GM12878 (cell line): ENCODE measurements at regions not wholly inside any gene's neighbourhood (a gene's known extent, or its start where the extent isn't known, plus 50 kb on each side); places are given as distances from the start of the nearest gene placed in this dataset.

ENCODE experiments used
- ATAC-seq: fragments of 200-7000 bp; cut with Tn5 transposase; 3 replicates; pipeline ENCODE4 v1.9.1; 2020; ENCODE audit warnings: mild to moderate bottlenecking, moderate library complexity
- BruUV-seq: library from RNA; stranded (reverse); fragments of 400-500 nt; replicated peaks from 2 replicates; lab custom pipeline; 2021; lab: Mats Ljungman, UMichigan
- CTCF ChIA-PET: fragments of 300-600 bp; sonication (Branson Sonifier 250); formaldehyde crosslinking; extraction: SDS; loops from one replicate; lab custom pipeline; 2021; ENCODE audit warnings: inconsistent platforms; lab: Yijun Ruan, JAX
- POLR2A ChIA-PET: fragments of 350-600 bp; formaldehyde crosslinking; extraction: SDS; loops from one replicate; lab custom pipeline; 2021; ENCODE audit warnings: inconsistent platforms; lab: Charles Lee
- RAD21 ChIA-PET: fragments of 300-600 bp; sonication (Branson Sonifier 250); formaldehyde crosslinking; loops from one replicate; lab custom pipeline; 2023; ENCODE audit warnings: antibody characterized with exemption; ENCODE audit not compliant: unreplicated experiment; lab: Charles Lee
- SMC1A ChIA-PET: fragments of 300-600 bp; sonication (Branson Sonifier 250); formaldehyde crosslinking; loops from one replicate; lab custom pipeline; 2023; ENCODE audit not compliant: unreplicated experiment, uncharacterized antibody; lab: Charles Lee
- DNase-seq: peaks from one replicate; pipeline ENCODE4 v3.0.0-alpha.2; 2011; ENCODE audit warnings: low read depth, low spot score
- FAIRE-seq: peaks from 3 replicates; lab custom pipeline; 2011; peaks lifted over from hg19 to GRCh38; lab: Jason Lieb, UNC
- H2AFZ ChIP-seq: 2 replicates; pipeline ENCODE4 v1.6.0; 2011; ENCODE audit warnings: low read depth, low read length, control low read depth; ENCODE audit not compliant: control insufficient read depth
- H3K27ac ChIP-seq: 2 replicates; pipeline ENCODE4 v1.5.1; 2011; ENCODE audit warnings: control low read depth; ENCODE audit not compliant: control insufficient read depth, insufficient read depth
- H3K27me3 ChIP-seq, 2 experiments: replicated peaks in 1 of 2; 2 replicates each; pipeline versions ENCODE4 v1.6.0 to v1.6.1; 2011; ENCODE audit warnings: low read length in 1 of 2; ENCODE audit not compliant: control insufficient read depth in 2 of 2, insufficient read depth in 2 of 2
- H3K36me3 ChIP-seq, 2 experiments: 2 replicates each; pipeline ENCODE4 v1.5.1; 2011; ENCODE audit warnings: low read length in 1 of 2; ENCODE audit not compliant: control insufficient read depth in 2 of 2, insufficient read depth in 2 of 2
- H3K4me1 ChIP-seq: 2 replicates; pipeline ENCODE4 v1.6.1; 2011; ENCODE audit warnings: mild to moderate bottlenecking, low read length, moderate library complexity, mixed read lengths; ENCODE audit not compliant: control insufficient read depth, insufficient read depth
- H3K4me2 ChIP-seq: 2 replicates; pipeline ENCODE4 v1.6.0; 2011; ENCODE audit warnings: control low read depth; ENCODE audit not compliant: control insufficient read depth, insufficient read depth
- H3K4me3 ChIP-seq: fragments of 200-600 bp; sonication (generic); 2 replicates; pipeline ENCODE4 v1.5.1; 2016
- H3K79me2 ChIP-seq: 2 replicates; pipeline ENCODE4 v1.6.0; 2011; ENCODE audit warnings: low read length; ENCODE audit not compliant: control insufficient read depth, insufficient read depth
- H3K9ac ChIP-seq: 2 replicates; pipeline ENCODE4 v1.8.0; 2011; ENCODE audit warnings: low read length, control low read depth, mixed read lengths; ENCODE audit not compliant: control insufficient read depth, insufficient read depth
- H3K9me3 ChIP-seq: replicated peaks from 3 replicates; pipeline ENCODE4 v1.5.1; 2011; ENCODE audit warnings: mild to moderate bottlenecking, low read length; ENCODE audit not compliant: control insufficient read depth, insufficient read depth
- H4K20me1 ChIP-seq: 2 replicates; pipeline ENCODE4 v1.6.0; 2011; ENCODE audit not compliant: control insufficient read depth, insufficient read depth
- BCL3 ChIP-seq: IDR thresholded peaks from 2 replicates; pipeline ENCODE4 v1.6.1; 2011; ENCODE audit warnings: borderline replicate concordance, low read depth, mild to moderate bottlenecking, moderate library complexity, low read length; ENCODE audit not compliant: insufficient read depth, poor library complexity, severe bottlenecking
- CEBPB ChIP-seq, 2 experiments: fragments of 150-350 bp in 1 of 2; IDR thresholded peaks; 2 replicates each; pipeline ENCODE4 v1.6.1; 2012 to 2014; ENCODE audit warnings: low read depth in 2 of 2, low read length in 2 of 2, borderline replicate concordance in 1 of 2, inconsistent platforms in 1 of 2
- E2F8 ChIP-seq: fragments of 450-650 bp; IDR thresholded peaks from 2 replicates; pipeline ENCODE4 v1.6.1; 2018; ENCODE audit warnings: mild to moderate bottlenecking, low read depth, moderate library complexity; ENCODE audit not compliant: partially characterized antibody
- E4F1 ChIP-seq: fragments of 450-650 bp; IDR thresholded peaks from 2 replicates; pipeline ENCODE4 v1.6.1; 2018; ENCODE audit warnings: borderline replicate concordance, mild to moderate bottlenecking; ENCODE audit not compliant: partially characterized antibody
- ETV6 ChIP-seq, 2 experiments: fragments of 450-650 bp in 1 of 2; IDR thresholded peaks in 1 of 2; conservative IDR thresholded peaks in 1 of 2; 2 replicates each; pipeline ENCODE4 v1.6.1; 2014; ENCODE audit warnings: antibody characterized with exemption in 1 of 2, borderline replicate concordance in 1 of 2, low read depth in 1 of 2, mild to moderate bottlenecking in 1 of 2, moderate library complexity in 1 of 2
- IKZF2 ChIP-seq, 2 experiments: fragments of 450-650 bp; IDR thresholded peaks; 2 replicates each; pipeline ENCODE4 v1.6.1; 2017; ENCODE audit warnings: mild to moderate bottlenecking in 2 of 2, moderate library complexity in 2 of 2
- TCF3 ChIP-seq: IDR thresholded peaks from 2 replicates; pipeline ENCODE4 v1.6.1; 2012; ENCODE audit warnings: low read depth, mild to moderate bottlenecking, low read length, borderline replicate concordance; ENCODE audit not compliant: insufficient read depth
- USF2 ChIP-seq: IDR thresholded peaks from 2 replicates; pipeline ENCODE4 v1.6.1; 2011; ENCODE audit warnings: low read depth, low read length, improper control_type of control experiment, borderline replicate concordance
- ZNF24 ChIP-seq: fragments of 450-650 bp; IDR thresholded peaks from 2 replicates; pipeline ENCODE4 v1.6.1; 2017; ENCODE audit warnings: antibody characterized with exemption, mild to moderate bottlenecking
- WGBS: methylation state at CpG from one replicate; pipeline ENCODE4 v1.1.6; 2016; ENCODE audit warnings: low lambda C conversion rate; ENCODE audit not compliant: insufficient replicate concordance, insufficient coverage; ENCODE audit errors: missing lambda C conversion rate; 5-methylcytosine and 5-hydroxymethylcytosine counted together
- in situ Hi-C: fragments of 300-500 bp; cut with MboI; formaldehyde crosslinking; loops from 9 replicates; pipeline ENCODE4 v1.14.3; 2018; ENCODE audit warnings: mixed read lengths
- intact Hi-C: fragments of 100-400 bp; cut with micrococcal nuclease; formaldehyde crosslinking; loops from one replicate; pipeline ENCODE4 v1.14.2; 2022; ENCODE audit not compliant: unreplicated experiment

- Histone ChIP-seq H3K4me1 (no peaks in the 10 kb centered on the region), H3K4me3 (no peak overlapping the region), H3K27ac (no peak overlapping the region), H3K9me3 (no peaks in the 10 kb centered on the region), H3K4me2 (no peak overlapping the region), H2AFZ (no peak overlapping the region), H4K20me1 (no peaks in the 10 kb centered on the region), H3K27me3 (no peaks in the 10 kb centered on the region; a peak in 1 of 4 replicates), H3K9ac (no peak overlapping the region), H3K36me3 (no peaks in the 10 kb centered on the region), H3K79me2 (no peaks in the 10 kb centered on the region)
- no peak for TF ChIP-seq USF2
- RAD21 ChIA-PET = no interaction called here
- ATAC-seq (no peak), FAIRE-seq (no peak), DNase-seq (no peak)
- SMC1A ChIA-PET = no interaction called here
- POLR2A ChIA-PET = no interaction called here
- CTCF ChIA-PET = no interaction called here
- in situ Hi-C loops = no loop called here
- BruUV-seq = no TSS peak
- intact Hi-C loops = no loop called here
Measured at GRCh38 chr15:52963865-52964264, 173.7 kb upstream of the ONECUT1 start.

GRCh38 chr15:52960283-52960682 is 170.1 kb upstream of the ONECUT1 start:
- WGBS = 10% methylated on average over 6 of the region's 6 CpGs
- H3K9me3 ChIP-seq = no peaks in the 10 kb centered on the region
- no peak overlapping the region for H3K4me3 ChIP-seq
- BruUV-seq = no TSS peak
- H4K20me1 ChIP-seq = no peaks in the 10 kb centered on the region
- no peaks in the 10 kb centered on the region for H3K4me1 ChIP-seq
- no peak for ATAC-seq
- H3K9ac ChIP-seq = no peak overlapping the region
- ChIA-PET RAD21 (no interaction called here), POLR2A (no interaction called here), CTCF (no interaction called here), SMC1A (no interaction called here)
- in situ Hi-C loops = no loop called here
- H2AFZ ChIP-seq = no peak overlapping the region
- no peaks in the 10 kb centered on the region; a peak in 1 of 4 replicates for H3K27me3 ChIP-seq
- H3K4me2 ChIP-seq = no peak overlapping the region
- no peaks in the 10 kb centered on the region for H3K79me2 ChIP-seq
- FAIRE-seq = no peak
- no peak for DNase-seq
- intact Hi-C loops = no loop called here
- H3K36me3 ChIP-seq = no peaks in the 10 kb centered on the region
- no peak overlapping the region for H3K27ac ChIP-seq
- TF ChIP-seq ZNF24 = no peak
- no peak for TF ChIP-seq IKZF2 (IDR thresholded peaks at IDR 0.05)
- no peak for TF ChIP-seq ETV6 (conservative IDR thresholded peaks at IDR 0.05 in 1 of 2, IDR thresholded peaks at IDR 0.05 in 1 of 2; ENCODE audit: borderline replicate concordance in 1 of 2, low read depth in 1 of 2)
- TF ChIP-seq E2F8 = no peak
- TF ChIP-seq E4F1 = no peak
- no peak for TF ChIP-seq CEBPB (IDR thresholded peaks at IDR 0.05; ENCODE audit: borderline replicate concordance in 1 of 2, low read depth in 2 of 2, low read length in 2 of 2)
- TF ChIP-seq TCF3 = no peak
- TF ChIP-seq BCL3 = no peak
